B cell (primary cell): ENCODE measurements at regions not wholly inside any gene's neighbourhood (a gene's known extent, or its start where the extent isn't known, plus 50 kb on each side); places are given as distances from the start of the nearest gene placed in this dataset.

Source experiments
- ATAC-seq: fragments of 200-7000 bp; cut with Tn5 transposase; one replicate; pipeline ENCODE4 v1.10.0; 2021; ENCODE audit warnings: low read depth, mild to moderate bottlenecking, moderate number of reproducible peaks, moderate library complexity
- CTCF ChIA-PET: fragments of 350-600 bp; sonication (Branson Sonifier 250); formaldehyde crosslinking; loops from one replicate; lab custom pipeline; 2021; ENCODE audit warnings: antibody characterized with exemption, inconsistent platforms; lab: Charles Lee
- POLR2A ChIA-PET: fragments of 350-600 bp; sonication (Branson Sonifier 250); formaldehyde crosslinking; loops from one replicate; lab custom pipeline; 2021; ENCODE audit warnings: antibody characterized with exemption; lab: Charles Lee
- DNase-seq: peaks from one replicate; pipeline ENCODE4 v3.0.0; 2013
- H2AFZ ChIP-seq: 2 replicates; pipeline ENCODE4 v1.6.1; 2012; ENCODE audit warnings: mild to moderate bottlenecking, low read depth, low read length; ENCODE audit not compliant: insufficient read depth, poor library complexity, severe bottlenecking
- H3K27ac ChIP-seq, 2 donors: 1 replicate in 1 of 2; 2 replicates in 1 of 2; pipeline ENCODE4 v1.5.1; 2012 to 2013; ENCODE audit warnings: low read length in 2 of 2, mild to moderate bottlenecking in 2 of 2, moderate library complexity in 1 of 2
- H3K27me3 ChIP-seq, 4 experiments: fragments of 200-600 bp in 1 of 4; sonication (generic) in 1 of 4; replicated peaks in 1 of 4; 1 replicate in 2 of 4; 2 replicates in 2 of 4; pipeline versions ENCODE4 v1.6.1 to v1.7.0; 2013 to 2016; ENCODE audit warnings: low read length in 3 of 4, mild to moderate bottlenecking in 2 of 4, mixed read lengths in 1 of 4, moderate library complexity in 1 of 4; ENCODE audit not compliant: insufficient read depth in 4 of 4, control insufficient read depth in 3 of 4; ENCODE audit errors: control extremely low read depth in 1 of 4
- H3K36me3 ChIP-seq, 2 experiments: replicated peaks in 1 of 2; 1 replicate in 1 of 2; 2 replicates in 1 of 2; pipeline versions ENCODE4 v1.6.1 to v1.7.1; 2013; ENCODE audit warnings: low read length in 1 of 2; ENCODE audit not compliant: insufficient read depth in 2 of 2, control insufficient read depth in 1 of 2; ENCODE audit errors: control extremely low read depth in 1 of 2, extremely low read depth in 1 of 2
- H3K4me1 ChIP-seq, 2 donors: fragments of 200-600 bp in 1 of 2; sonication (generic) in 1 of 2; 1 replicate in 1 of 2; 2 replicates in 1 of 2; pipeline versions ENCODE4 v1.5.1 to v1.6.1; 2013 to 2017; ENCODE audit warnings: low read length in 2 of 2; ENCODE audit not compliant: control insufficient read depth in 2 of 2, insufficient read depth in 2 of 2
- H3K4me2 ChIP-seq: replicated peaks from 2 replicates; pipeline ENCODE3; 2012; ENCODE audit warnings: mild to moderate bottlenecking, low read depth, low read length; ENCODE audit not compliant: poor library complexity, severe bottlenecking
- H3K4me3 ChIP-seq, 5 experiments: fragments of 200-600 bp in 1 of 5; sonication (generic) in 1 of 5; 1 replicate in 3 of 5; 2 replicates in 2 of 5; pipeline versions ENCODE4 v1.5.1 to v1.7.0; 2011 to 2016; ENCODE audit warnings: low read length in 4 of 5, mild to moderate bottlenecking in 4 of 5, low read depth in 2 of 5, control low read depth in 1 of 5, moderate library complexity in 1 of 5; ENCODE audit not compliant: insufficient read depth in 1 of 5; ENCODE audit errors: control extremely low read depth in 1 of 5, extremely low read depth in 1 of 5
- H3K79me2 ChIP-seq: fragments of 200-600 bp; sonication (generic); one replicate; pipeline ENCODE4 v1.6.0; 2016; ENCODE audit warnings: low read length; ENCODE audit not compliant: control insufficient read depth, insufficient read depth
- H3K9ac ChIP-seq: fragments of 200-600 bp; sonication (generic); 2 replicates; pipeline ENCODE4 v1.6.1; 2017; ENCODE audit warnings: mild to moderate bottlenecking, low read length, moderate library complexity
- H3K9me3 ChIP-seq, 3 donors: one replicate each; pipeline versions ENCODE4 v1.6.1 to v1.7.1; 2013; ENCODE audit warnings: low read length in 2 of 3; ENCODE audit not compliant: control insufficient read depth in 2 of 3, insufficient read depth in 1 of 3; ENCODE audit errors: control extremely low read depth in 1 of 3
- H4K20me1 ChIP-seq: 2 replicates; pipeline ENCODE4 v1.6.0; 2012; ENCODE audit warnings: mild to moderate bottlenecking, low read length; ENCODE audit not compliant: insufficient read depth, control insufficient read depth, poor library complexity, severe bottlenecking
- H3K27ac Mint-ChIP-seq: one replicate; pipeline ENCODE4 v1.8.0; 2021; ENCODE audit warnings: mixed read lengths
- H3K27me3 Mint-ChIP-seq: one replicate; pipeline ENCODE4 v1.8.0; 2021; ENCODE audit warnings: mixed read lengths
- H3K4me1 Mint-ChIP-seq: one replicate; pipeline ENCODE4 v1.8.0; 2021; ENCODE audit warnings: mixed read lengths
- H3K4me3 Mint-ChIP-seq: one replicate; pipeline ENCODE4 v1.8.0; 2021; ENCODE audit warnings: mixed read lengths
- H3K9me3 Mint-ChIP-seq: one replicate; pipeline ENCODE4 v1.8.0; 2022; ENCODE audit warnings: mixed read lengths; ENCODE audit not compliant: insufficient read depth
- CTCF ChIP-seq: fragments of 200-600 bp; IDR thresholded peaks from one replicate; pipeline ENCODE4 v1.8.0; 2022; ENCODE audit warnings: antibody characterized with exemption, mild to moderate bottlenecking
- EZH2 ChIP-seq: IDR thresholded peaks from 2 replicates; pipeline ENCODE4 v1.6.1; 2012; ENCODE audit warnings: borderline replicate concordance, low read depth, mild to moderate bottlenecking, moderate library complexity, low read length; ENCODE audit not compliant: insufficient read depth, poor library complexity, severe bottlenecking
- WGBS: methylation state at CpG from one replicate; pipeline ENCODE4 v1.1.5; 2013; ENCODE audit warnings: missing lambda C conversion rate; ENCODE audit not compliant: insufficient coverage; 5-methylcytosine and 5-hydroxymethylcytosine counted together
- intact Hi-C: fragments of 100-400 bp; cut with micrococcal nuclease; formaldehyde crosslinking; loops from one replicate; pipeline ENCODE4 v1.10.0; 2022

- WGBS = 33% methylated on average over 1 of the region's 5 CpGs
- no peaks in the 10 kb centered on the region for H3K36me3 ChIP-seq
- no peaks in the 10 kb centered on the region for H3K79me2 ChIP-seq
- no peak overlapping the region for H3K4me3 ChIP-seq
- no peaks in the 10 kb centered on the region for H3K27me3 Mint-ChIP-seq
- no peaks in the 10 kb centered on the region for H3K4me1 Mint-ChIP-seq
- no peak overlapping the region for H2AFZ ChIP-seq
- POLR2A ChIA-PET = no interaction called here
- no peak overlapping the region for H3K9ac ChIP-seq
- peaks cover 2% of the 10 kb centered on the region for H3K9me3 Mint-ChIP-seq
- no peak overlapping the region for H3K4me2 ChIP-seq
- intact Hi-C loops = no loop called here
- no peak for DNase-seq
- no peak for TF ChIP-seq CTCF
- CTCF ChIA-PET = no interaction called here
- no peak overlapping the region for H3K27ac ChIP-seq
- H3K4me1 ChIP-seq = no peaks in the 10 kb centered on the region
- no peak overlapping the region for H3K4me3 Mint-ChIP-seq
- no peaks in the 10 kb centered on the region for H3K27me3 ChIP-seq
- H4K20me1 ChIP-seq = no peaks in the 10 kb centered on the region
- no peaks in the 10 kb centered on the region for H3K9me3 ChIP-seq
- H3K27ac Mint-ChIP-seq = no peak overlapping the region
- no peak for ATAC-seq
Measured at GRCh38 chr4:32032136-32032672, 1312.0 kb downstream of the PCDH7 start.

GRCh38 chr4:32037399-32037798, 1317.2 kb downstream of the PCDH7 start:
- intact Hi-C loops = no loop called here
- no peaks in the 10 kb centered on the region for H3K27me3 Mint-ChIP-seq
- Histone ChIP-seq H4K20me1 (no peaks in the 10 kb centered on the region), H3K4me1 (no peaks in the 10 kb centered on the region), H3K4me3 (no peak overlapping the region), H3K4me2 (no peak overlapping the region), H3K9ac (no peak overlapping the region), H2AFZ (no peak overlapping the region), H3K79me2 (no peaks in the 10 kb centered on the region), H3K27ac (no peak overlapping the region), H3K9me3 (no peaks in the 10 kb centered on the region), H3K36me3 (no peaks in the 10 kb centered on the region), H3K27me3 (no peaks in the 10 kb centered on the region)
- POLR2A ChIA-PET = no interaction called here
- no peak for DNase-seq
- H3K27ac Mint-ChIP-seq = no peak overlapping the region
- no peak for ATAC-seq
- no peaks in the 10 kb centered on the region for H3K9me3 Mint-ChIP-seq
- CTCF ChIA-PET = no interaction called here
- TF ChIP-seq CTCF (no peak), EZH2 (no peak)
- WGBS = no CpG with 5 or more reads among the region's 1 CpG
- no peak overlapping the region for H3K4me3 Mint-ChIP-seq
- no peaks in the 10 kb centered on the region for H3K4me1 Mint-ChIP-seq
